ENCODE measurements at regions not wholly inside any gene's neighbourhood (a gene's known extent, or its start where the extent isn't known, plus 50 kb on each side); places are given as distances from the start of the nearest gene placed in this dataset.

- ATAC-seq (no peak), DNase-seq (ENCODE audit: low spot score) (no peak)
- no peak for TF ChIP-seq NR2C2 (CRISPR knock-in tag; IDR thresholded peaks at IDR 0.05)
- TF ChIP-seq SOX15 (CRISPR knock-in tag; IDR thresholded peaks at IDR 0.05) = no peak
- TF ChIP-seq MAX (CRISPR knock-in tag; IDR thresholded peaks at IDR 0.05) = no peak
- TF ChIP-seq CREB1 (CRISPR knock-in tag; IDR thresholded peaks at IDR 0.05) = no peak
- TF ChIP-seq ZNF396 (CRISPR knock-in tag; IDR thresholded peaks at IDR 0.05; ENCODE audit: borderline replicate concordance) = no peak
- TF ChIP-seq ATF2 (CRISPR knock-in tag; IDR thresholded peaks at IDR 0.05; ENCODE audit: borderline replicate concordance, low read depth) = no peak
- no peak for TF ChIP-seq HMGXB4 (CRISPR knock-in tag; IDR thresholded peaks at IDR 0.05)
- no peak for TF ChIP-seq KAT7 (CRISPR knock-in tag; IDR thresholded peaks at IDR 0.05; ENCODE audit: borderline replicate concordance)
- no peak for TF ChIP-seq SMAD4 (CRISPR knock-in tag; IDR thresholded peaks at IDR 0.05)
- TF ChIP-seq PRRX2 (CRISPR knock-in tag; IDR thresholded peaks at IDR 0.05) = no peak
- TF ChIP-seq GRHL2 (CRISPR knock-in tag; IDR thresholded peaks at IDR 0.05; ENCODE audit: insufficient replicate concordance, severe bottlenecking) = no peak
- TF ChIP-seq ESRRA (CRISPR knock-in tag; IDR thresholded peaks at IDR 0.05; ENCODE audit: borderline replicate concordance) = no peak
- POLR2A ChIA-PET = no interaction called here
- Mint-ChIP-seq H3K27ac (no peak overlapping the region), H3K36me3 (no peaks in the 10 kb centered on the region), H3K27me3 (ENCODE audit: low read depth) (no peaks in the 10 kb centered on the region), H3K9me3 (peaks cover 9% of the 10 kb centered on the region; the same call in 1 of the 2 replicates), H3K4me3 (no peak overlapping the region), H3K4me1 (peaks cover 78% of the 10 kb centered on the region)
- CTCF ChIA-PET = no interaction called here
Observed at GRCh38 chr4:127047930-127048329, 584.8 kb upstream of the INTU start.

GRCh38 chr4:127048376-127049044, 584.2 kb upstream of the INTU start:
- Mint-ChIP-seq H3K9me3 (peaks cover 9% of the 10 kb centered on the region; the same call in 1 of the 2 replicates), H3K27me3 (ENCODE audit: low read depth) (no peaks in the 10 kb centered on the region), H3K4me3 (no peak overlapping the region), H3K4me1 (peaks cover 82% of the 10 kb centered on the region), H3K36me3 (no peaks in the 10 kb centered on the region), H3K27ac (peak overlapping the region; percentile 14; the same call in 1 of the 2 replicates)
- no peak for ATAC-seq
- POLR2A ChIA-PET = no interaction called here
- TF ChIP-seq ELF4 (CRISPR knock-in tag; IDR thresholded peaks at IDR 0.05; ENCODE audit: low read depth) (no peak), HMGA2 (CRISPR knock-in tag; IDR thresholded peaks at IDR 0.05) (peak; percentile 46)
- no peak for DNase-seq (ENCODE audit: low spot score)
- CTCF ChIA-PET = no interaction called here

- ATAC-seq = no peak
- TF ChIP-seq GABPB1 (CRISPR knock-in tag; IDR thresholded peaks at IDR 0.05) (no peak), ETV6 (CRISPR knock-in tag; IDR thresholded peaks at IDR 0.05) (no peak), ZNF396 (CRISPR knock-in tag; IDR thresholded peaks at IDR 0.05; ENCODE audit: borderline replicate concordance) (no peak), NR3C1 (CRISPR knock-in tag; conservative IDR thresholded peaks at IDR 0.05; ENCODE audit: low read depth) (no peak), E2F1 (CRISPR knock-in tag; IDR thresholded peaks at IDR 0.05) (no peak), ZNF425 (CRISPR knock-in tag; conservative IDR thresholded peaks at IDR 0.05) (no peak), ELF4 (CRISPR knock-in tag; IDR thresholded peaks at IDR 0.05; ENCODE audit: low read depth) (no peak), JUN (CRISPR knock-in tag; IDR thresholded peaks at IDR 0.05) (no peak), ZNF532 (CRISPR knock-in tag; IDR thresholded peaks at IDR 0.05; ENCODE audit: borderline replicate concordance) (no peak), FOXP1 (CRISPR knock-in tag; IDR thresholded peaks at IDR 0.05; ENCODE audit: borderline replicate concordance) (no peak)
Observed at GRCh38 chr4:127049526-127049925, 583.2 kb upstream of the INTU start.

More at GRCh38 chr4:127049526-127049925, 583.2 kb upstream of the INTU start:
- ChIA-PET CTCF (no interaction called here), POLR2A (no interaction called here)
- Mint-ChIP-seq H3K27me3 (ENCODE audit: low read depth) (no peaks in the 10 kb centered on the region), H3K9me3 (peaks cover 9% of the 10 kb centered on the region; the same call in 1 of the 2 replicates), H3K4me3 (no peak overlapping the region), H3K4me1 (peaks cover 75% of the 10 kb centered on the region), H3K27ac (no peak overlapping the region), H3K36me3 (no peaks in the 10 kb centered on the region)
- DNase-seq (ENCODE audit: low spot score) = no peak
